ENCODE measurements at regions not wholly inside any gene's neighbourhood (a gene's known extent, or its start where the extent isn't known, plus 50 kb on each side); places are given as distances from the start of the nearest gene placed in this dataset.
"Not testable (repeated sequence)": the region's sequence is repeated elsewhere in the genome, so short reads cannot be mapped to it uniquely, and the experiment has no call there.

GRCh38 chr11:96869207-96869606, 479.4 kb downstream of the JRKL start:
- H3K9me2 ChIP-seq (replicated peaks; ENCODE audit: insufficient read depth, low read length) = no peaks in the 10 kb centered on the region
- H3K4me1 ChIP-seq (ENCODE audit: low read length) = no peaks in the 10 kb centered on the region
- DNase-seq = no peak
- no peak overlapping the region for H3K4me2 ChIP-seq (ENCODE audit: low read depth, low read length, poor library complexity, severe bottlenecking)
- no peak overlapping the region for H3K27ac ChIP-seq (ENCODE audit: low read length)
- H4K20me1 ChIP-seq (ENCODE audit: insufficient read depth, low read depth, low read length) = no peaks in the 10 kb centered on the region
- H3K4me3 ChIP-seq (ENCODE audit: low read length) = no peak overlapping the region
- H3K79me2 ChIP-seq (ENCODE audit: low read length) = no peaks in the 10 kb centered on the region
- no peaks in the 10 kb centered on the region for H3K36me3 ChIP-seq (ENCODE audit: insufficient read depth, low read length)
- H3K9ac ChIP-seq (ENCODE audit: low read length) = no peak overlapping the region
- H3K9me3 ChIP-seq (ENCODE audit: low read length) = peaks cover 78% of the 10 kb centered on the region
- H3K27me3 ChIP-seq (ENCODE audit: low read length) = no peaks in the 10 kb centered on the region
- no peak overlapping the region for H2AFZ ChIP-seq (ENCODE audit: low read length)

DNA sequence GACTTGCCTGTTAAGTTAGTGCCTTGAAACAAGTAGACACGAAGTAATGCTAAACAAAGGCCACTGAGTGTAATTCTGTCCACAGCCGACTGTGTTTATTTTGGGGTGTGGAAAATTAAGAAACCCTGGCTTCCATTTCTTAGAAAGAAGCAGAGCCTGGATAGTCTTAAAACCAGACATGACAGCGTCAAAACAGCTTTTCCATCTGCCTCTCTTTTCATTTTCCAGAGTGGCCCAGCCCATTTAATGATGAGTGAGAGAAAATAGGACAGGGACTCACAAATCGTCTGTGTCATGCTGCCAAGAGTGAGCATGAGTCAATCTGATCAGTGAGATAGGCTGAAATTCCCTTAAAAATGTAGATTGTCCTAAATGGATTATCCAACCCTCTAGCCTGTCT, 485.9 kb downstream of the JRKL start:
- no peaks in the 10 kb centered on the region for H3K4me1 ChIP-seq (ENCODE audit: low read length)
- H3K27me3 ChIP-seq (ENCODE audit: low read length) = no peaks in the 10 kb centered on the region
- H3K9me2 ChIP-seq (replicated peaks; ENCODE audit: insufficient read depth, low read length) = no peaks in the 10 kb centered on the region
- no peak overlapping the region for H3K4me2 ChIP-seq (ENCODE audit: low read depth, low read length, poor library complexity, severe bottlenecking)
- DNase-seq = no peak
- no peak overlapping the region for H2AFZ ChIP-seq (ENCODE audit: low read length)
- no peaks in the 10 kb centered on the region for H4K20me1 ChIP-seq (ENCODE audit: insufficient read depth, low read depth, low read length)
- no peak overlapping the region for H3K9ac ChIP-seq (ENCODE audit: low read length)
- no peak overlapping the region for H3K27ac ChIP-seq (ENCODE audit: low read length)
- no peak overlapping the region for H3K4me3 ChIP-seq (ENCODE audit: low read length)
- H3K9me3 ChIP-seq (ENCODE audit: low read length) = peaks cover 53% of the 10 kb centered on the region
- H3K79me2 ChIP-seq (ENCODE audit: low read length) = no peaks in the 10 kb centered on the region
- H3K36me3 ChIP-seq (ENCODE audit: insufficient read depth, low read length) = no peaks in the 10 kb centered on the region

- Histone ChIP-seq H3K36me3 (ENCODE audit: insufficient read depth, low read length) (no peaks in the 10 kb centered on the region), H4K20me1 (ENCODE audit: insufficient read depth, low read depth, low read length) (no peaks in the 10 kb centered on the region), H3K9ac (ENCODE audit: low read length) (no peak overlapping the region), H3K27me3 (ENCODE audit: low read length) (no peaks in the 10 kb centered on the region), H3K4me1 (ENCODE audit: low read length) (no peaks in the 10 kb centered on the region), H3K4me3 (ENCODE audit: low read length) (no peak overlapping the region), H3K9me2 (replicated peaks; ENCODE audit: insufficient read depth, low read length) (no peaks in the 10 kb centered on the region), H3K4me2 (ENCODE audit: low read depth, low read length, poor library complexity, severe bottlenecking) (no peak overlapping the region), H3K27ac (ENCODE audit: low read length) (no peak overlapping the region), H3K9me3 (ENCODE audit: low read length) (peaks cover 56% of the 10 kb centered on the region), H3K79me2 (ENCODE audit: low read length) (no peaks in the 10 kb centered on the region), H2AFZ (ENCODE audit: low read length) (no peak overlapping the region)
- no peak for DNase-seq
Observed at GRCh38 chr11:96878299-96879051, 488.7 kb downstream of the JRKL start.

- not testable (repeated sequence) for H3K79me2 ChIP-seq (ENCODE audit: low read length); H3K9ac ChIP-seq (ENCODE audit: low read length); H3K4me2 ChIP-seq (ENCODE audit: low read depth, low read length, poor library complexity, severe bottlenecking); H3K36me3 ChIP-seq (ENCODE audit: insufficient read depth, low read length); H3K27ac ChIP-seq (ENCODE audit: low read length); H3K9me2 ChIP-seq (replicated peaks; ENCODE audit: insufficient read depth, low read length); DNase-seq; H3K4me1 ChIP-seq (ENCODE audit: low read length); H3K4me3 ChIP-seq (ENCODE audit: low read length); H3K27me3 ChIP-seq (ENCODE audit: low read length); H2AFZ ChIP-seq (ENCODE audit: low read length); H4K20me1 ChIP-seq (ENCODE audit: insufficient read depth, low read depth, low read length)
- peaks cover 69% of the 10 kb centered on the region for H3K9me3 ChIP-seq (ENCODE audit: low read length)
Observed at GRCh38 chr11:96882622-96883021, 492.8 kb downstream of the JRKL start.

GRCh38 chr11:96885405-96885804, 495.6 kb downstream of the JRKL start:
- Histone ChIP-seq H3K27ac (ENCODE audit: low read length) (no peak overlapping the region), H4K20me1 (ENCODE audit: insufficient read depth, low read depth, low read length) (no peaks in the 10 kb centered on the region), H3K9me2 (replicated peaks; ENCODE audit: insufficient read depth, low read length) (0 out of 2 replicates have a peak, but pooled peaks cover 3% of the 10 kb centered on the region), H3K9ac (ENCODE audit: low read length) (no peak overlapping the region), H3K4me2 (ENCODE audit: low read depth, low read length, poor library complexity, severe bottlenecking) (no peak overlapping the region), H3K79me2 (ENCODE audit: low read length) (no peaks in the 10 kb centered on the region), H3K27me3 (ENCODE audit: low read length) (no peaks in the 10 kb centered on the region), H3K4me3 (ENCODE audit: low read length) (no peak overlapping the region), H3K36me3 (ENCODE audit: insufficient read depth, low read length) (no peaks in the 10 kb centered on the region), H3K4me1 (ENCODE audit: low read length) (no peaks in the 10 kb centered on the region), H3K9me3 (ENCODE audit: low read length) (peaks cover 73% of the 10 kb centered on the region), H2AFZ (ENCODE audit: low read length) (no peak overlapping the region)
- DNase-seq = no peak

DNA sequence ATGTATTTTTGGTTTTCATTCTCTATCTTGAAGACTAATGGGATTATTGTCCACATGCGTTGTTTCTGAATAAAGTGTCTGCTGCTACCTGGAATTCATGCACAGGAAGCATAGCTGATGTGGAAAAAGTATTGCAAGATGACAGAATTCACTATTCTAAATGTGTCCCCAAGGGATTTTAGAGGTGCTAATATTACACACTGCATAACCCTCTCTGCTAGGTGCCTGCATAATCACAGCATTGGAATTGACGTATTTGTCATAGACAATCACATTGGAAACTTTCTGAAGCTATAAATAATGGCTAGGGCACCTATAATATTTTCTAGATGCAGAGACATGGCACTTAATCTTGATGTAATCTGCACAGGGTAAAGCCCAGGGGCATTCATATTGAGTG, 496.1 kb downstream of the JRKL start:
- H3K9me3 ChIP-seq (ENCODE audit: low read length) = peaks cover 75% of the 10 kb centered on the region
- no peak overlapping the region for H3K27ac ChIP-seq (ENCODE audit: low read length)
- H3K36me3 ChIP-seq (ENCODE audit: insufficient read depth, low read length) = no peaks in the 10 kb centered on the region
- no peak overlapping the region for H3K4me2 ChIP-seq (ENCODE audit: low read depth, low read length, poor library complexity, severe bottlenecking)
- DNase-seq = no peak
- 0 out of 2 replicates have a peak, but pooled peaks cover 3% of the 10 kb centered on the region for H3K9me2 ChIP-seq (replicated peaks; ENCODE audit: insufficient read depth, low read length)
- no peaks in the 10 kb centered on the region for H3K79me2 ChIP-seq (ENCODE audit: low read length)
- no peak overlapping the region for H2AFZ ChIP-seq (ENCODE audit: low read length)
- H3K4me3 ChIP-seq (ENCODE audit: low read length) = no peak overlapping the region
- H3K9ac ChIP-seq (ENCODE audit: low read length) = no peak overlapping the region
- H3K27me3 ChIP-seq (ENCODE audit: low read length) = no peaks in the 10 kb centered on the region
- H4K20me1 ChIP-seq (ENCODE audit: insufficient read depth, low read depth, low read length) = no peaks in the 10 kb centered on the region
- H3K4me1 ChIP-seq (ENCODE audit: low read length) = no peaks in the 10 kb centered on the region

DNA sequence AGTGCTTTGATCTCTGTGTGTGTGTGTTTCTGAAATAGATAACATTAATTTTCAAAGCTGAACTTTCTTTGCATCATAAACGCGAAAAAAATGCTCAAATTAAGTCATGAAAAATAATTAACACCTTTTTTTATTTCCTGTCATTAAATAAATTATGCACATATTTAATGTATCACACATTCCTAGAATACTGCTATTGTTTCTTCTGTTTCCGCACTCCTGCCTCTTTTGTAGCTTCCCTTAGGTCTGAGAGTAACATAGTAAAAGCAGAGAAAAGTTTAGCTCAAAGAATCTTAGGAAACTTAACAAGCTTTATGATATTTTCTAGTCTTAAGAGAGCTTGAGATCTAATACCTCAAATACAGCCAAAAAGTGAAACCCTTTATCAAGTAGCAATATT, 504.2 kb downstream of the JRKL start:
- H2AFZ ChIP-seq (ENCODE audit: low read length) = no peak overlapping the region
- no peaks in the 10 kb centered on the region for H3K27me3 ChIP-seq (ENCODE audit: low read length)
- H3K36me3 ChIP-seq (ENCODE audit: insufficient read depth, low read length) = no peaks in the 10 kb centered on the region
- H3K4me2 ChIP-seq (ENCODE audit: low read depth, low read length, poor library complexity, severe bottlenecking) = no peak overlapping the region
- no peak overlapping the region for H3K4me3 ChIP-seq (ENCODE audit: low read length)
- peaks cover 60% of the 10 kb centered on the region for H3K9me3 ChIP-seq (ENCODE audit: low read length)
- 0 out of 2 replicates have a peak, but pooled peaks cover 4% of the 10 kb centered on the region for H3K9me2 ChIP-seq (replicated peaks; ENCODE audit: insufficient read depth, low read length)
- H3K27ac ChIP-seq (ENCODE audit: low read length) = no peak overlapping the region
- H3K79me2 ChIP-seq (ENCODE audit: low read length) = no peaks in the 10 kb centered on the region
- DNase-seq = no peak
- no peak overlapping the region for H3K9ac ChIP-seq (ENCODE audit: low read length)
- no peaks in the 10 kb centered on the region for H4K20me1 ChIP-seq (ENCODE audit: insufficient read depth, low read depth, low read length)
- no peaks in the 10 kb centered on the region for H3K4me1 ChIP-seq (ENCODE audit: low read length)

- Histone ChIP-seq H4K20me1 (ENCODE audit: insufficient read depth, low read depth, low read length) (no peaks in the 10 kb centered on the region), H3K27me3 (ENCODE audit: low read length) (no peaks in the 10 kb centered on the region), H3K4me1 (ENCODE audit: low read length) (no peaks in the 10 kb centered on the region), H3K4me3 (ENCODE audit: low read length) (no peak overlapping the region), H2AFZ (ENCODE audit: low read length) (no peak overlapping the region), H3K79me2 (ENCODE audit: low read length) (no peaks in the 10 kb centered on the region), H3K36me3 (ENCODE audit: insufficient read depth, low read length) (no peaks in the 10 kb centered on the region), H3K9me3 (ENCODE audit: low read length) (peaks cover 62% of the 10 kb centered on the region), H3K9me2 (replicated peaks; ENCODE audit: insufficient read depth, low read length) (0 out of 2 replicates have a peak, but pooled peaks cover 4% of the 10 kb centered on the region), H3K4me2 (ENCODE audit: low read depth, low read length, poor library complexity, severe bottlenecking) (no peak overlapping the region), H3K27ac (ENCODE audit: low read length) (no peak overlapping the region), H3K9ac (ENCODE audit: low read length) (no peak overlapping the region)
- DNase-seq = no peak
Observed at GRCh38 chr11:96894587-96894986, 504.8 kb downstream of the JRKL start.
